HEK293 (cell line): ENCODE measurements at regions not wholly inside any gene's neighbourhood (a gene's known extent, or its start where the extent isn't known, plus 50 kb on each side); places are given as distances from the start of the nearest gene placed in this dataset.

Experiments used
- ZNF600 ChIP-seq: fragments of 450-650 bp; formaldehyde crosslinking; IDR thresholded peaks from 2 replicates; pipeline ENCODE4 v1.5.1; 2016; ENCODE audit warnings: missing biosample characterization, missing genetic modification characterization
- ZNF707 ChIP-seq: fragments of 450-650 bp; formaldehyde crosslinking; IDR thresholded peaks from 2 replicates; pipeline ENCODE4 v1.5.1; 2016; ENCODE audit warnings: missing biosample characterization, missing genetic modification characterization
- TF ChIP-seq, protein P1 (sequence below): fragments of 450-650 bp; formaldehyde crosslinking; IDR thresholded peaks from 2 replicates; pipeline ENCODE4 v1.5.1; 2016; ENCODE audit warnings: missing biosample characterization, missing genetic modification characterization
- TF ChIP-seq, protein P2 (sequence below): fragments of 450-650 bp; formaldehyde crosslinking; conservative IDR thresholded peaks from 2 replicates; pipeline ENCODE4 v1.5.1; 2016; ENCODE audit warnings: low read depth, missing biosample characterization, missing genetic modification characterization
- TF ChIP-seq, protein P3 (sequence below): fragments of 450-650 bp; formaldehyde crosslinking; IDR thresholded peaks from 2 replicates; pipeline ENCODE4 v1.5.1; 2016; ENCODE audit warnings: missing biosample characterization, missing genetic modification characterization

DNA sequence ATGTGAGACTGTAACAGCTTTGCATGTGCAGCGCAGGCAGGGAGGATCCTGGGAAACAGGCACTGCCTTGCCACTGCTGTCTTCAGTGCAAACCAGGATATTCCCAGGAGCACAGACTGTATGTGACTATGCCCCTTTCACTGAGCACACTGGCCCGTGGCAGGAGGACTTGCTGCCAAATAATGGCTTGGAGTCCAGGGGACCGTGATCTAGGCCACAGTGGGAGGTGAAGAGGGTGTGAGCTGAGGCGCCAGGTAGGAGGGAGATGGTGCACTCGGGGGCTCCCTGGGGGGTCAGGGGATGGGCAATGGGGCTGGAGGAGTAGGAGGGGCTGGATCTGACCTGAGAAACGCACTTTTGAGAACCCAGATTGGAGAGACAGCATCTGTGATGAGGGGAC is 193.4 kb upstream of the ZNF32 start:
- TF ChIP-seq, protein P1, sequence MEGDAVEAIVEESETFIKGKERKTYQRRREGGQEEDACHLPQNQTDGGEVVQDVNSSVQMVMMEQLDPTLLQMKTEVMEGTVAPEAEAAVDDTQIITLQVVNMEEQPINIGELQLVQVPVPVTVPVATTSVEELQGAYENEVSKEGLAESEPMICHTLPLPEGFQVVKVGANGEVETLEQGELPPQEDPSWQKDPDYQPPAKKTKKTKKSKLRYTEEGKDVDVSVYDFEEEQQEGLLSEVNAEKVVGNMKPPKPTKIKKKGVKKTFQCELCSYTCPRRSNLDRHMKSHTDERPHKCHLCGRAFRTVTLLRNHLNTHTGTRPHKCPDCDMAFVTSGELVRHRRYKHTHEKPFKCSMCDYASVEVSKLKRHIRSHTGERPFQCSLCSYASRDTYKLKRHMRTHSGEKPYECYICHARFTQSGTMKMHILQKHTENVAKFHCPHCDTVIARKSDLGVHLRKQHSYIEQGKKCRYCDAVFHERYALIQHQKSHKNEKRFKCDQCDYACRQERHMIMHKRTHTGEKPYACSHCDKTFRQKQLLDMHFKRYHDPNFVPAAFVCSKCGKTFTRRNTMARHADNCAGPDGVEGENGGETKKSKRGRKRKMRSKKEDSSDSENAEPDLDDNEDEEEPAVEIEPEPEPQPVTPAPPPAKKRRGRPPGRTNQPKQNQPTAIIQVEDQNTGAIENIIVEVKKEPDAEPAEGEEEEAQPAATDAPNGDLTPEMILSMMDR (tag by site-specific recombination) = no peak
- TF ChIP-seq, protein P2, sequence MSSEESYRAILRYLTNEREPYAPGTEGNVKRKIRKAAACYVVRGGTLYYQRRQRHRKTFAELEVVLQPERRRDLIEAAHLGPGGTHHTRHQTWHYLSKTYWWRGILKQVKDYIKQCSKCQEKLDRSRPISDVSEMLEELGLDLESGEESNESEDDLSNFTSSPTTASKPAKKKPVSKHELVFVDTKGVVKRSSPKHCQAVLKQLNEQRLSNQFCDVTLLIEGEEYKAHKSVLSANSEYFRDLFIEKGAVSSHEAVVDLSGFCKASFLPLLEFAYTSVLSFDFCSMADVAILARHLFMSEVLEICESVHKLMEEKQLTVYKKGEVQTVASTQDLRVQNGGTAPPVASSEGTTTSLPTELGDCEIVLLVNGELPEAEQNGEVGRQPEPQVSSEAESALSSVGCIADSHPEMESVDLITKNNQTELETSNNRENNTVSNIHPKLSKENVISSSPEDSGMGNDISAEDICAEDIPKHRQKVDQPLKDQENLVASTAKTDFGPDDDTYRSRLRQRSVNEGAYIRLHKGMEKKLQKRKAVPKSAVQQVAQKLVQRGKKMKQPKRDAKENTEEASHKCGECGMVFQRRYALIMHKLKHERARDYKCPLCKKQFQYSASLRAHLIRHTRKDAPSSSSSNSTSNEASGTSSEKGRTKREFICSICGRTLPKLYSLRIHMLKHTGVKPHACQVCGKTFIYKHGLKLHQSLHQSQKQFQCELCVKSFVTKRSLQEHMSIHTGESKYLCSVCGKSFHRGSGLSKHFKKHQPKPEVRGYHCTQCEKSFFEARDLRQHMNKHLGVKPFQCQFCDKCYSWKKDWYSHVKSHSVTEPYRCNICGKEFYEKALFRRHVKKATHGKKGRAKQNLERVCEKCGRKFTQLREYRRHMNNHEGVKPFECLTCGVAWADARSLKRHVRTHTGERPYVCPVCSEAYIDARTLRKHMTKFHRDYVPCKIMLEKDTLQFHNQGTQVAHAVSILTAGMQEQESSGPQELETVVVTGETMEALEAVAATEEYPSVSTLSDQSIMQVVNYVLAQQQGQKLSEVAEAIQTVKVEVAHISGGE (tag by site-specific recombination) = no peak
- TF ChIP-seq ZNF707 (tag by site-specific recombination) (no peak), ZNF600 (no peak)
- TF ChIP-seq, protein P3, sequence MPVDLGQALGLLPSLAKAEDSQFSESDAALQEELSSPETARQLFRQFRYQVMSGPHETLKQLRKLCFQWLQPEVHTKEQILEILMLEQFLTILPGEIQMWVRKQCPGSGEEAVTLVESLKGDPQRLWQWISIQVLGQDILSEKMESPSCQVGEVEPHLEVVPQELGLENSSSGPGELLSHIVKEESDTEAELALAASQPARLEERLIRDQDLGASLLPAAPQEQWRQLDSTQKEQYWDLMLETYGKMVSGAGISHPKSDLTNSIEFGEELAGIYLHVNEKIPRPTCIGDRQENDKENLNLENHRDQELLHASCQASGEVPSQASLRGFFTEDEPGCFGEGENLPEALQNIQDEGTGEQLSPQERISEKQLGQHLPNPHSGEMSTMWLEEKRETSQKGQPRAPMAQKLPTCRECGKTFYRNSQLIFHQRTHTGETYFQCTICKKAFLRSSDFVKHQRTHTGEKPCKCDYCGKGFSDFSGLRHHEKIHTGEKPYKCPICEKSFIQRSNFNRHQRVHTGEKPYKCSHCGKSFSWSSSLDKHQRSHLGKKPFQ (tag by site-specific recombination) = no peak
